ENCODE measurements at regions not wholly inside any gene's neighbourhood (a gene's known extent, or its start where the extent isn't known, plus 50 kb on each side); places are given as distances from the start of the nearest gene placed in this dataset.
"Not testable (repeated sequence)": the region's sequence is repeated elsewhere in the genome, so short reads cannot be mapped to it uniquely, and the experiment has no call there.

DNA sequence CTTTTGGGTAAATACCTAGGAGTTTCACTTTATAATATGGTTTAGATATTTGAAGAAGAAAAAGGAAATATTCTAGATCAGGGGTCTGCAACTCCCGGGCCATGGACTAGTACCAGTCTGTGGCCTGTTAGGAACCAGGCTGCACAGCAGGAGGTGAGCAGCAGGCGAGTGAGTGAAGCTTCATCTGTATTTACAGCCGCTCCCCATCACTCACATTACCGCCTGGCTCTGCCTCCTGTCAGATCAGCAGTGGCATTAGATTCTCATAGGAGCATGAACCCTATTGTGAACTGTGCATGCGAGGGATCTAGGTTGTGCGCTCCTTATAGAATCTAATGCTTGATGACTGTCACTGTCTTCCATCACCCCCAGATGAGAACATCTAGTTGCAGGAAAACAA lies 231.1 kb downstream of the ICOS start:
- DNase-seq; intact Hi-C loops (cut with micrococcal nuclease); ATAC-seq: not testable (repeated sequence)

DNA sequence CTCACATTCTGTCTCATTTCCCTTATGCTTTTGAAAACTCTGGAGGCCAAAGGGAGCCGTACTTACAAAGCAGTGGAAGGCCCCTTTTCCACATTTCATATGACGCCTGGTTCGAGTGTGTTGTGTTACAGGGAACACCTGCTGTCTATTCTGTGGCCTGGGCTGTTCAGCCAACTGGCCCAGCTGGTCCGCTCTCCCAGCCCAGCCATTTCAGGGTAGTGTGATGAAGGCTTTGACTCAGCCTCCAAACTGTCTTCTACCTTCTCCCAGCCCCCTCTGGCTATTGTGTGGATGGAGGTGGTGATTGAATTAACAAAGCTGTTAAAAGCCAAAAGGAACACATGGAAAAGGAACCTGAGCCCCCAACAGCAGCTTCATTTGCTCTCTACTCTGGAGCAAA lies 233.8 kb downstream of the ICOS start:
- DNase-seq: no peak
- intact Hi-C loops (cut with micrococcal nuclease): no loop called here
- ATAC-seq: peak; percentile 67

DNA sequence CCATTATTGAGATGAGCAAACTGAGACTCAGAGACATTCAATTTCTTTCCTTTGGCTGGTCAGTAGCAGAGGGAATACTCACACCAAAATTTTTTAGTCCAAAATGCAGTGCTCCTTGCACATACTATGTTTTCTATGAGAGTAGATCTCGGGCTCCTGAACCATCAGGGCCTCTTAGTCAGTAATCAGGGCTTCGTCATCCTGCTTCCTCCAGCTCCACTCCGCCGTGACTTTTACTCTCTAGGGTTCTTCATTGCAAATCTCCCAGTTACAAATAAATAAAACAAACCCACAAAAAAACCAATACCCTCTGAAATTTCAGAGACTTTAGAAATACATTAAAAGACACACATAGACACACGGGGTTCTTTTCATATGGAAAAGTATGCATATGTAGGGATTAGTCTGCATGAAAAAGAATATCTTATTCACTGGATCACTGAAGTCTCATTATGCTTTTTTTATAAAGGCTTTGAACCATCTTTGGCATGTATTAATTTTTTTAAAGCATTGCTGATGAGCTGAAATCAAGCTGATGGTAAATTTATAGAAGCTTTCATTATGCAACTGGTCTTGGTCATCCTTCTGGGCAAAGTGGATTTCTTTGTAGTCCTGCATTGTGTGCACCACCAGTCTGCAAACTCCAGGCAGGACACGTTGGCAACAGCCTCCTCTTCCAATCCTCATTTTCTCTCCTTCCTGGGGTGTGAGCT lies 235.0 kb downstream of the ICOS start:
- ATAC-seq (no peak), DNase-seq (no peak)
- intact Hi-C loops (cut with micrococcal nuclease): no loop called here

DNA sequence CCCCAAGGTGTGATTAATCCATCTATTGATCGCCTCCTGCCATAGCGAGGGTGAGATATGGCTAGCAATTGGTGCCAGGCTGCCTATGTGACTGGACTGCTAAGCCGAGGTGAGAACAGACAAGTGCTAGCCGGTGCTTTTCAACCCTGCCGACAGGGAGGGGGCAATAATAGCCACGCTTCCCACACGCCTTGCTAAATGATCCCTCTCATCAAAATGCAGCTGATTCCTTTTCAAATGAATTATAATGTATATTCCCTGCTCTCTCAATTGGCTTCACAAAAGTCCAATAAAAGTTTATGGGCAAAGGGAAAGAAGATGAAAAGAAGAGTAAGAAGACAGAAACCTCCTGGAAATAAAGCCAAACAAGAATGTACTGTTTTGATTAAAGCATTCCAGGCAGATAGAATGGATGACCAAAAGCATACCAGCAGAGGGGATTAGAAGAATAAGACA lies 235.6 kb downstream of the ICOS start:
- intact Hi-C loops (cut with micrococcal nuclease): no loop called here
- ATAC-seq: no peak
- DNase-seq: no peak

DNA sequence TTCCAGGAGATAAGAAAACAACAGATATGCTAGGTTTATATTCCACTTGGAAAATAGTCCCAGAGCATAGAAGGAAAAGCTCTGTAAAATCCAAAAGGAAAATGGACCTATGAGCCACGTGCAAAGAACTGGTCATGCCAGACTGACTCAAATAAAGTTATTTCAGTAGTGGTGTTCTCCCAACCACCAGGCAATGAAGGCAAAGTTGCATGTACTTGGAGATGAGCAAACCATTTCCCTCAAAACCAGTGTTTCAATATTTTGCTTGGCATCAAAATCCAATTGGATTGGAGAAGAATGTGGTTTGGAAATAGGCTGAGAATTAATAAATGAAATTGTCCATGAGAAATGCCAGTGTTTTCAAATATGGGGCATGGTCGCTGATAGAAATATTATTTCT lies 237.5 kb downstream of the ICOS start:
- intact Hi-C loops (cut with micrococcal nuclease): no loop called here
- no peak for ATAC-seq

DNA sequence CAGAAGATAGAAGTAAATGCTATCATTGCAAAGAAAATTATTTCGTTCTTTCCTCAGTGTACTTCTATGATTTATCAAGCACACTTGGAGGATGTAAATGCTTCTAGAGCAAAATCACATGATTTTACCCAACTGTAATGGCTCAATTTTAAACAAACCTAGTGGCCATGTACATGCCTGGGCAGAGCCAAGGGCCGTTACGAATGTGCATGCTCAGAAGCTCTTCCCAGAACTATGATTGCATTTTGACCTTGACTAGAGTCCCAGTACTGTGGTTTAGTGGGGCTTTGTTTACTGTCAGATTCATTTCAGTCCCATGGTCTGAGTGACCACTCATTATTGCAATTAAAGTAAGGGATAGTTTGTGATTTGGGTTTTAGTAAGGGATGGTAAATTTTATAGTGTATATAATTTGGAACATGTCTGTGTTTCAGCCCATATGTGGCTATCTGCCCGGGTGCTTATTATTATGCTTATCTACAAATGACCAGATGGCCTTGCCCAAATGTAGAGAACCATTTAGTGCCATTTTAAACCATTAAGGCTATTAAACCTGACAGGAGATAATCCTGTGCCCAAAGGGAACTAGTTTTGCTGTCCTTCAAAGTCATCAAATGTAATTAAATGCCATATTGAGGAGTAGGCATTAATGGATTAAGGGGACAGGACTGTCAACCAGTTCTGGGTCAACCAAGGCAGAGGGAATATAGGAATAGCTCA lies 239.1 kb downstream of the ICOS start:
- DNase-seq: no peak
- intact Hi-C loops (cut with micrococcal nuclease): loop anchor here (5.0 kb wide), 1 partner anchor 68 kb away; no protein-coding TSS in a partner anchor
- no peak for ATAC-seq

More for the DNA sequence above, 237.5 kb downstream of the ICOS start:
- no peak for DNase-seq

DNA sequence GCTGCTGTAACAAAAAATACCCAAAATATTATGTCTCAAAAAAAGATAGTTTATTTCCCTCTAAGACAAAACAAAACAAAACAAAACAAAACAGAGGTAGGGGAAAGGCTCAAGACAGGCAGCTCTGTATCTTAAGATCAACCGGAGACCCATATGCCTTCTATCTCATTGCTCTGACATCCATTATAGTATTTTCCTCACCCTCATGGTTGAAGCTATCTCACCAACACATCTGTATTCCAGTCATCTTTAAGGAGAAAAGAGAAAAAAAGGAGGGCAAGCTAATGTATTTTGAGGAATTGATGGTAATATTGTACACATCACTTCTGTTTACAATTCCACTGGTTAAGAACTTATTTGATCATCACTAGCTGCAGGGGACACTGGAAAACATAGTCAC lies 239.7 kb downstream of the ICOS start:
- intact Hi-C loops (cut with micrococcal nuclease): loop anchor here (5.0 kb wide), 1 partner anchor 69 kb away; no protein-coding TSS in a partner anchor
- ATAC-seq (no peak), DNase-seq (no peak)

DNA sequence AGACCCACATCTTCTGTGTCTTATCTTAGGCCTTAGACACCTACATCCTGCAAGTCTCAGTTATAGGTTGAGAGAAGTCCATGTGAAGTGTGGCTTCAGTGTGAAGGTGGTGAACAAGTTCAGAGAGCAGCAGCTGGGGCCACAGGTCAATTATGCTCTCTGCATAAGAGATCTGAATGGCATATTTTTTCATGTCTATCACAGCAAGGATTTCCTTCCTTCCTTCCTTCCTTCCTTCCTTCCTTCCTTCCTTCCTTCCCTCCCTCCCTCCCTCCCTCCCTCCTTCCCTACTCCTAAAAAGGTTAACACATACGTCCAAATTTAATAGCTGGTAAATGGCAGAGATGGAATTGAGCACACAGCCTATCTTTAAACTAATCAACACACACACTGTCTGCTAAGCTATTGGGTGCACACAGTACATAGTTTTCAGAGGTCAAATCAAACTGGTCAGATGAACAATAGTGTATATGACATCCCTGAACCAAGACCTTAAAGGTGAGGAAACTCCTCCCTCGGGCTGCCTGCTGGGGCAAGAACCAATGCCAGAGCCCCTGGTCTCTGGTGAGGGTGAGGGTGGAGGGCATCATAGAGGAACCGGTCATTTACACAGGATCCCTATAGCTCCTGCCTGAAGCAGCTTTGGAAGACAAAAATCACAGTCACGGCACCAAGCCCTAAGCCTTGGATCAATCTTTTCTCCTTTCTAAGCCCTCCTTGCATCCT lies 240.9 kb downstream of the ICOS start:
- ATAC-seq (no peak), DNase-seq (no peak)
- intact Hi-C loops (cut with micrococcal nuclease): loop anchor here (5.0 kb wide), 1 partner anchor 70 kb away; no protein-coding TSS in a partner anchor

DNA sequence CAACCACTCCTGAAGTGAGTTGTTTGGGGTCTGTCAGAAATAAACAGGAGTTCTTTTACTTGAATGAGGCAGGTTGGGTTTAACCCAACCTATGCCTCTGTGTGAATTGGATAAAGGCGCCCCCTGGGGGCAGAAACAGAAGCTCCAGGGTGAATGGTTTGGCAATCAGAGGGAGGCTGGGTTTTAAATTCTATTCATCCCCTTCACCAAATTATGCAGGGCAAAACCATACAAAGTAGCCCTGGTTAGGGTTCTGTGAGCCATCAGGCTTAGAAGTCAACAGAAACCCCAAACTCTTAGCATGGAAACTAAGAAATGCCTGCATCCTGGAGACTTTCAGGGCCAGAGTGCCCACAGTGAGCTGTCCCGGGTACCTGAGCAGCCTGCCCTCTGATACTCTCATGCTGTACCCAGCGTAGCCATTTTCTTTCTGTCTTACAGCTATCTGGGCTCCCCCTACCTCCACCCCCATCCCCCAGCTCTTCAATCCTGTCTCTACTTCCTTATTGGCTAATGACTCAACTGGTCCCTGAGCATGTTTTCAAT lies 241.5 kb downstream of the ICOS start:
- ATAC-seq (peak; percentile 69), DNase-seq (peak; percentile 77)
- intact Hi-C loops (cut with micrococcal nuclease): loop anchor here (5.0 kb wide), 1 partner anchor 71 kb away; no protein-coding TSS in a partner anchor

DNA sequence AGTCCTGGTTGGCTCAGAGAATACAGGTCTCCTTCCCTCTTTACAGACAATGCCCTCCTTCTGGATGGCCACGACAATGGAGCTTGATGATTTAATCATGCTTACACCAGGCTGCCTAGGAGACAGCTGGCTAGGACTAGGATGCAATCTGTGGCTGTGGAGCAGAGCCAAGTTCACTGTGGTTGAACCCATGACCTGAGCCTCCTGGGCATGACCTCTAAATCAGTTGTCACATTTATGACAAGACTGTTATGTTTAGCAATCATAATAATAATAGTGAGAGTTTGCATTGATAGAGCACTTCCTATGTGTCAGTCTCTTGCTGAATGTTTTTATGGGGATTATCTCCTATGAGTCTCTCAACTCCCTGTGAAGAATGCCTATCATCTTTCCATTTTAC lies 244.1 kb downstream of the ICOS start:
- no peak for ATAC-seq
- no peak for DNase-seq
- intact Hi-C loops (cut with micrococcal nuclease): no loop called here

DNA sequence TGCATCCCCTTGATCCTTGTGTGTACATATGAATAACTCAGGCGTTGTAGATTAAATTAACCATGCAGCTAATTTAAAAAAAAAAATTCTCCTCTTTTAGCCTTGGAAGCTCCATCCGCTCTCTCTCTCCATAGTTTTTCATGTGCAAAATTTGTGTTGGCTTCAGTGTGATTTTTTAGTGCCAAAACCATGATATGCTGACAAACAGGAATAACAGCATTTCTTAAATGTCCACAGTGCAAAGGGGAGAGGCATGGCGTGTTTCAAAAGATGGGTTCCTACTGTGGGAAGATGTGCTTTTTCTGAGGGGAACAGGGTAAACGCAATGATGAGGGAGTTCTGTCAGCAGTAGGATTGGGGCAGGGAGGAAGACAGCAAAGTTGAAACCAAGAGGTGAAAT lies 247.0 kb downstream of the ICOS start:
- ATAC-seq (no peak), DNase-seq (no peak)
- intact Hi-C loops (cut with micrococcal nuclease): no loop called here

DNA sequence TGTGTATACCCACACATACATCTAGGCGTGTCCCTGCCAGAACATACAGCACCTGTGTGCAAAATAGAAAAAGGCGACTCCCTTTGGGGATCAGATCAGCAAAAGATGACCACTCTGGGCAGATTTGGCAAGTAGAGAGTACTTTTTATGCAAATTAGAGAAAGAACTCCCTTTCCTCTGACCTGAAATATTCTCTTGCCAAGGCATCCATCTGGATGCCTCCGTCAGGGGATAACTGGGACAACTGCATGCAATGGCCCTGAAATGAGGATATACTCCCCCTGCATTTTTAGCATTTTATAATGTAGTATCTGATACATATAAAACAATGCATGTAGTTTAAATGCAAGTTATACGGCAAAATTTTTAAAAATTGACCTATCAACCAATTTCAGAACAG lies 247.7 kb downstream of the ICOS start:
- ATAC-seq (no peak), DNase-seq (no peak)
- intact Hi-C loops (cut with micrococcal nuclease): no loop called here

DNA sequence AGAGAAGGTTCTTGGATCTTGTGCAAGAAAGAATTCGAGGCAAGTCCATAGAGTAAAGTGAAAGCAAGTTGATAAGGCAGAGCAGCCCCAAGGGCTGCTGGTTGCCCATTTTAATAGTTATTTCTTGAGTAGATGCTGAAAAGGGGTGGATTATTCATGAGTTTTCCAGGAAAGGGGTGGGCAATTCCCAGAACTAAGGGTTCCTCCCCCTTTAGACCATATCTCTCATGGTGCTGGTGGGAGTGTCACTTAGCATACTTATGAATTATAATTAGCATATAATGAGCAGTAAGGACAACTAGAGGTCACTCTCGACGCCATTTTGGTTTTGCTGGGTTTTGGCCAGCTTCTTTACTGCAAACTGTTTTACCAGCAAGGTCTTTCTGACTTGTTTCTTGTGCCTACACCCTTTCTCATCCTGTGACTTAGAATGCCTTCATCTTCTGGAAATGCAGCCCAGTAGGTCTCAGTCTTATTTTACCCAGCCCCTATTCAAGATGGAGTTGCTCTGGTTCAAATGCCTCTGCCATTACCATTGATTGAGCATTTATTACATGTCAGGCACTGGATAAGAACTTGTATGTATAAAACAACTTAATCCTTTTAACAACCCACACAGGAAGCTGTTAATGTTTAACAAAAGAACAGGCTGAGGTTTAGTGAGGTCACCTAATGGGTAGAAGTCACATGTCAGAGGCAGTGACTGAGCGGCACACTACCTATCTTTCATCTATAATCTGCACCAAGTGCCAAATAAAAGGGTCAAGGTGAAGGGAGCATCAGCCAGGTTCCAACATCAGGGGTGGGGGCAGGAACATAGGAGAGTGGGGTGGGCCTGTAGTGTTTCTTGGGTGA lies 250.9 kb downstream of the ICOS start:
- DNase-seq: no peak
- intact Hi-C loops (cut with micrococcal nuclease): no loop called here
- no peak for ATAC-seq

DNA sequence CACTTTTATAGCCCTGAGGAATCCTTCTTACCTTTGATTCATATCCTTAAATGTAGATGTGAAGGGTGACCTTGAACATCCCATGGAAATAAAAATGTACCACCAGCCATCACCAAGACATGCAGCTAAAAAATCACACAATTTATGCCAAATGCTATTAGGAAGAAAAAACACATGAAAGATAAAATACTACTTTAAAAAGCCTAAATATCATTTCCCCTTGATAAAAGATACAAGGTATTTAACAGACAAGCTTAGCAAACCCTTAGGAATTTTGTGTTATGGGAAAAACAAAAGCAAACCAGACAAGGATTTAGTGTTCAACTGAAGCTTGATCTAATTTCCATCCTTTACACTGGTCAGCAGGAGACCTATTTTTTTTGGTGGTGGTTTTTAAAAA lies 255.0 kb downstream of the ICOS start:
- DNase-seq (no peak), ATAC-seq (no peak)
- intact Hi-C loops (cut with micrococcal nuclease): no loop called here

DNA sequence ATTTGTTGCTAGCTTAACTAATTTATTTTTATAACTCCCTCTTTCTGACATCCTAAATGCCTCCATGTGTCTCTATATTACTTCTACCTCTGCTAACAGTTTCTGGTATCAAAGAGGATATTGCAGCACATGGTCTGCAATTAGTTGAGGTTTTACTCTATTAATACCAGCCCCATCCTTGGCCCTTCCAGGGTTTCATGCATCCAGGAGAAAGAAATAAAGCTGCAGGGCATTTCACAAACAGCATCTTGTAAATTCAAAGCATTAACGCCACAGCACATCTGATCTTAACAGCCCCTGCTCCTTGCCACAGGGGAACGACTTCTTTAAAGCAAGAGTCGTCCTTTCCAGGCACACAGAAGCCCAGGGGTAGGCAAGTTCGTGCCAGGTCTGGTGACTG lies 258.9 kb downstream of the ICOS start:
- intact Hi-C loops (cut with micrococcal nuclease): no loop called here
- no peak for ATAC-seq
- no peak for DNase-seq

DNA sequence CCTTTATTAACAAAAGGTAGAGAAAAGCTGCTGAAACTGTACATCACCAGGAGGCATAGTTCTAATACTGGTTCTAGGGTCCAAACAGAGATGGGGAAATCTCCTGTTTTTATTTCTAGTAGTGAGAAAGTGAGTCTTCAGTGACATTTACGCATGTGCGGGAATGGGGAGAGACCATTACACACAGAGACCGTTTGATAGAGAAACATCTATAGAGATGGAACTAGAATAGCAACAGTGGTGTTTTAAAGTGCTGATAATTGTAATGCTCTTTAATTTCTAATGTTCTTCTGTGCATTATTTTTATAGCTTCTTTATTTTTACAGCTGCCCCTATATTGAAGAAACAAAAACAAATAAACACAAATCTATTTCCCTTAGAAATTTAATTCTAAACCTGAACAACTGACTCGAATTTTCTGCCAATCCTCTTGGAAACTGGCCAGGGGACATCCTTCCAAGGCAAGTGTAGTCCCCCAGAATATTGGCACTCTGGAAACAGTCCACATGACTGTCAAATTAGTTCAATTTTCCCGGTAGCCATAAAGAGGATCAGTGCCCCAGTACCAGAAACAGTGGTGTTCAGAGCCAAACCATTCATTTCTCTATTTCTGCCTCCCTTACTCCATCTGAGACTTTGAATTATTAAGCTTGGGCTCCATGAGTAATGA lies 260.9 kb downstream of the ICOS start:
- intact Hi-C loops (cut with micrococcal nuclease): no loop called here
- no peak for DNase-seq
- ATAC-seq: no peak

DNA sequence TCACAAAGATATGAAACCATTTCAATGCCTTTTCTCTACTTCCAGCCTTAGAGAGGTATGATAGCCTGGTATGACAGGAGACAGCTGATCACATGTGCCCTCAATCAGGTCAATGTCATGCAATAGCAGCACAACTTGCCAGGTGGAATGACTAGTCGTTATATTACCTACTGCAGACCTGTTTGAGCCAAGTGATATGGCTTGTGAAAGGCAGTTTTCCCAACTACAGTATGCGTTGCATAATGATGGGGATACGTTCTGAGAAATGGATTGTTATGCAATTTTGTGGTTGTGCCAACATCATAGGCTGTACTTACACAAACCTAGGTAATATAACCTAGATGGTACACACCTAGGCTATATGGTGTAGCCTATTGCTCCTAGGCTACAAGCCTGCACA lies 262.8 kb downstream of the ICOS start:
- no peak for DNase-seq
- intact Hi-C loops (cut with micrococcal nuclease): no loop called here
- no peak for ATAC-seq

DNA sequence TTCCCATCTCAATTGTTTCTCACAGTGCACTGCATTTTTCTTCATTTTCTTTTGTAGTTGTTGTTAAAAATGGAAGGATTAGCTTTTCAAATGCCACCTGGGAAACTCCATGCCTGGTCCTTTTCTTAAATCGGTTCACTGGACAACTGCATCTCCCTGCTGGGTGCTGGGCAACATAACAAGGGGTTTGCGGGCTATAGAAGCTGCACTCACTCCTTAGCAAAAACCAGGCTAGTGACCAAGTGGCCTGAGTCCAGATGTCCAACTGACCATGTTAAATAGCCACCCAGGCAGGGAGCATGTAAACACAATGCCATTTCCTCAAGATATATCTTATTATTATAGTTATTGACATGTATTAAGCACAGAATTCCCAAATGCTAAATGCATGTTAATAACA lies 264.9 kb downstream of the ICOS start:
- ATAC-seq (no peak), DNase-seq (no peak)
- intact Hi-C loops (cut with micrococcal nuclease): no loop called here

Measured in left ventricle myocardium superior (tissue), 1 donor.